GM12878 (cell line): ENCODE measurements at regions not wholly inside any gene's neighbourhood (a gene's known extent, or its start where the extent isn't known, plus 50 kb on each side); places are given as distances from the start of the nearest gene placed in this dataset.

ENCODE experiments used
- ATAC-seq: fragments of 200-7000 bp; cut with Tn5 transposase; 3 replicates; pipeline ENCODE4 v1.9.1; 2020; ENCODE audit warnings: mild to moderate bottlenecking, moderate library complexity
- BruUV-seq: library from RNA; stranded (reverse); fragments of 400-500 nt; replicated peaks from 2 replicates; lab custom pipeline; 2021; lab: Mats Ljungman, UMichigan
- CTCF ChIA-PET: fragments of 300-600 bp; sonication (Branson Sonifier 250); formaldehyde crosslinking; extraction: SDS; loops from one replicate; lab custom pipeline; 2021; ENCODE audit warnings: inconsistent platforms; lab: Yijun Ruan, JAX
- POLR2A ChIA-PET: fragments of 350-600 bp; formaldehyde crosslinking; extraction: SDS; loops from one replicate; lab custom pipeline; 2021; ENCODE audit warnings: inconsistent platforms; lab: Charles Lee
- RAD21 ChIA-PET: fragments of 300-600 bp; sonication (Branson Sonifier 250); formaldehyde crosslinking; loops from one replicate; lab custom pipeline; 2023; ENCODE audit warnings: antibody characterized with exemption; ENCODE audit not compliant: unreplicated experiment; lab: Charles Lee
- SMC1A ChIA-PET: fragments of 300-600 bp; sonication (Branson Sonifier 250); formaldehyde crosslinking; loops from one replicate; lab custom pipeline; 2023; ENCODE audit not compliant: unreplicated experiment, uncharacterized antibody; lab: Charles Lee
- DNase-seq: peaks from one replicate; pipeline ENCODE4 v3.0.0-alpha.2; 2011; ENCODE audit warnings: low read depth, low spot score
- FAIRE-seq: peaks from 3 replicates; lab custom pipeline; 2011; peaks lifted over from hg19 to GRCh38; lab: Jason Lieb, UNC
- H2AFZ ChIP-seq: 2 replicates; pipeline ENCODE4 v1.6.0; 2011; ENCODE audit warnings: low read depth, low read length, control low read depth; ENCODE audit not compliant: control insufficient read depth
- H3K27ac ChIP-seq: 2 replicates; pipeline ENCODE4 v1.5.1; 2011; ENCODE audit warnings: control low read depth; ENCODE audit not compliant: control insufficient read depth, insufficient read depth
- H3K27me3 ChIP-seq, 2 experiments: replicated peaks in 1 of 2; 2 replicates each; pipeline versions ENCODE4 v1.6.0 to v1.6.1; 2011; ENCODE audit warnings: low read length in 1 of 2; ENCODE audit not compliant: control insufficient read depth in 2 of 2, insufficient read depth in 2 of 2
- H3K36me3 ChIP-seq, 2 experiments: 2 replicates each; pipeline ENCODE4 v1.5.1; 2011; ENCODE audit warnings: low read length in 1 of 2; ENCODE audit not compliant: control insufficient read depth in 2 of 2, insufficient read depth in 2 of 2
- H3K4me1 ChIP-seq: 2 replicates; pipeline ENCODE4 v1.6.1; 2011; ENCODE audit warnings: mild to moderate bottlenecking, low read length, moderate library complexity, mixed read lengths; ENCODE audit not compliant: control insufficient read depth, insufficient read depth
- H3K4me2 ChIP-seq: 2 replicates; pipeline ENCODE4 v1.6.0; 2011; ENCODE audit warnings: control low read depth; ENCODE audit not compliant: control insufficient read depth, insufficient read depth
- H3K4me3 ChIP-seq: fragments of 200-600 bp; sonication (generic); 2 replicates; pipeline ENCODE4 v1.5.1; 2016
- H3K79me2 ChIP-seq: 2 replicates; pipeline ENCODE4 v1.6.0; 2011; ENCODE audit warnings: low read length; ENCODE audit not compliant: control insufficient read depth, insufficient read depth
- H3K9ac ChIP-seq: 2 replicates; pipeline ENCODE4 v1.8.0; 2011; ENCODE audit warnings: low read length, control low read depth, mixed read lengths; ENCODE audit not compliant: control insufficient read depth, insufficient read depth
- H3K9me3 ChIP-seq: replicated peaks from 3 replicates; pipeline ENCODE4 v1.5.1; 2011; ENCODE audit warnings: mild to moderate bottlenecking, low read length; ENCODE audit not compliant: control insufficient read depth, insufficient read depth
- H4K20me1 ChIP-seq: 2 replicates; pipeline ENCODE4 v1.6.0; 2011; ENCODE audit not compliant: control insufficient read depth, insufficient read depth
- EGR1 ChIP-seq, 2 experiments: IDR thresholded peaks; 1 replicate in 1 of 2; 2 replicates in 1 of 2; pipeline ENCODE4 v1.6.1; 2011 to 2012; ENCODE audit warnings: low read depth in 2 of 2, low read length in 2 of 2, borderline replicate concordance in 1 of 2, mild to moderate bottlenecking in 1 of 2, moderate library complexity in 1 of 2
- RUNX3 ChIP-seq: IDR thresholded peaks from 2 replicates; pipeline ENCODE4 v1.6.1; 2012; ENCODE audit warnings: low read length, inconsistent platforms
- WGBS: methylation state at CpG from one replicate; pipeline ENCODE4 v1.1.6; 2016; ENCODE audit warnings: low lambda C conversion rate; ENCODE audit not compliant: insufficient replicate concordance, insufficient coverage; ENCODE audit errors: missing lambda C conversion rate; 5-methylcytosine and 5-hydroxymethylcytosine counted together
- in situ Hi-C: fragments of 300-500 bp; cut with MboI; formaldehyde crosslinking; loops from 9 replicates; pipeline ENCODE4 v1.14.3; 2018; ENCODE audit warnings: mixed read lengths
- intact Hi-C: fragments of 100-400 bp; cut with micrococcal nuclease; formaldehyde crosslinking; loops from one replicate; pipeline ENCODE4 v1.14.2; 2022; ENCODE audit not compliant: unreplicated experiment
- TF ChIP-seq, protein P1 (sequence below): IDR thresholded peaks from 2 replicates; pipeline ENCODE4 v1.6.1; 2011; ENCODE audit warnings: mild to moderate bottlenecking, low read depth, low read length, moderate library complexity; ENCODE audit not compliant: insufficient replicate concordance
- TF ChIP-seq, protein P2 (sequence below): fragments of 450-650 bp; IDR thresholded peaks from 2 replicates; pipeline ENCODE4 v1.6.1; 2017; ENCODE audit warnings: mild to moderate bottlenecking, low read depth, inconsistent platforms; ENCODE audit not compliant: poor library complexity, severe bottlenecking
- TF ChIP-seq, protein P3 (sequence below): IDR thresholded peaks from 2 replicates; pipeline ENCODE4 v1.6.1; 2011; ENCODE audit warnings: borderline replicate concordance, low read depth, mild to moderate bottlenecking, moderate library complexity, low read length; ENCODE audit not compliant: insufficient read depth, poor library complexity, severe bottlenecking

DNA sequence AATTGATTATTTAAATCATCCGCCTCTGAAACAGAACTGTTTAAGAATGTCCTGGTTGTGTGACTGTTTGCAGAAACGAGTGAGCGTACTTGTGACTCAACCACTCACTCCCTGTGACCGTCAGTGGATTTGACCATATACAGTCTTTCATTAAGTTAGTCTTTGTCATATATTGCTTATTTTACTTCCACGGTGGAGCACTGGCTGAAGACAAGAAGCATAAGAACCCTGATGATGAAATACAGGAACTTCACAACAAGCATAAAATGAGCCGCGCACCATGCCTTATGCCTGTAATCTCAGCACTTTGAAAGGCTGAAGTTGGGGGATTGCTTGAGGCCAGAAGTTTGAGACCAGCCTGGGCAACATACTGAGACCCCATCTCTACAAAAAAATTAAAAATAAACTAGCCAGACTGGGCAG is 194.0 kb downstream of the TOMM20 start:
- Histone ChIP-seq H4K20me1 (no peaks in the 10 kb centered on the region), H3K9me3 (no peaks in the 10 kb centered on the region), H3K9ac (no peak overlapping the region), H3K36me3 (no peaks in the 10 kb centered on the region), H3K4me1 (peaks cover 31% of the 10 kb centered on the region), H2AFZ (no peak overlapping the region), H3K4me3 (no peak overlapping the region), H3K79me2 (no peaks in the 10 kb centered on the region), H3K4me2 (no peak overlapping the region), H3K27ac (peak overlapping the region; percentile 95; the same call in 1 of the 2 replicates)
- ATAC-seq (no peak), DNase-seq (no peak)
- in situ Hi-C loops: no loop called here
- RAD21 ChIA-PET: interaction anchor here (0.5 kb wide), 1 partner anchor 16 kb away, joined by 3 read pairs; no protein-coding TSS in a partner anchor
- POLR2A ChIA-PET: interaction anchor here (0.5 to 2.1 kb wide), 3 partner anchors 10 to 169 kb away, joined by 4 to 7 read pairs (median 4); no protein-coding TSS in a partner anchor
- no TSS peak for BruUV-seq
- CTCF ChIA-PET: interaction anchor here (1.4 to 2.6 kb wide), 2 partner anchors 18 to 21 kb away, joined by 3 to 12 read pairs; no protein-coding TSS in a partner anchor
- 93% methylated on average over 7 of the region's 7 CpGs for WGBS
- SMC1A ChIA-PET: interaction anchor here (0.9 to 6.2 kb wide), 4 partner anchors 10 to 28 kb away, joined by 3 to 44 read pairs (median 8); no protein-coding TSS in a partner anchor
- TF ChIP-seq EGR1 (IDR thresholded peaks at IDR 0.05; ENCODE audit: borderline replicate concordance in 1 of 2, low read depth in 2 of 2, low read length in 2 of 2): no peak
- TF ChIP-seq, protein P1, sequence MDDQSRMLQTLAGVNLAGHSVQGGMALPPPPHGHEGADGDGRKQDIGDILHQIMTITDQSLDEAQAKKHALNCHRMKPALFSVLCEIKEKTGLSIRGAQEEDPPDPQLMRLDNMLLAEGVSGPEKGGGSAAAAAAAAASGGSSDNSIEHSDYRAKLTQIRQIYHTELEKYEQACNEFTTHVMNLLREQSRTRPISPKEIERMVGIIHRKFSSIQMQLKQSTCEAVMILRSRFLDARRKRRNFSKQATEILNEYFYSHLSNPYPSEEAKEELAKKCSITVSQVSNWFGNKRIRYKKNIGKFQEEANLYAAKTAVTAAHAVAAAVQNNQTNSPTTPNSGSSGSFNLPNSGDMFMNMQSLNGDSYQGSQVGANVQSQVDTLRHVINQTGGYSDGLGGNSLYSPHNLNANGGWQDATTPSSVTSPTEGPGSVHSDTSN: peak; percentile 30
- TF ChIP-seq, protein P2, sequence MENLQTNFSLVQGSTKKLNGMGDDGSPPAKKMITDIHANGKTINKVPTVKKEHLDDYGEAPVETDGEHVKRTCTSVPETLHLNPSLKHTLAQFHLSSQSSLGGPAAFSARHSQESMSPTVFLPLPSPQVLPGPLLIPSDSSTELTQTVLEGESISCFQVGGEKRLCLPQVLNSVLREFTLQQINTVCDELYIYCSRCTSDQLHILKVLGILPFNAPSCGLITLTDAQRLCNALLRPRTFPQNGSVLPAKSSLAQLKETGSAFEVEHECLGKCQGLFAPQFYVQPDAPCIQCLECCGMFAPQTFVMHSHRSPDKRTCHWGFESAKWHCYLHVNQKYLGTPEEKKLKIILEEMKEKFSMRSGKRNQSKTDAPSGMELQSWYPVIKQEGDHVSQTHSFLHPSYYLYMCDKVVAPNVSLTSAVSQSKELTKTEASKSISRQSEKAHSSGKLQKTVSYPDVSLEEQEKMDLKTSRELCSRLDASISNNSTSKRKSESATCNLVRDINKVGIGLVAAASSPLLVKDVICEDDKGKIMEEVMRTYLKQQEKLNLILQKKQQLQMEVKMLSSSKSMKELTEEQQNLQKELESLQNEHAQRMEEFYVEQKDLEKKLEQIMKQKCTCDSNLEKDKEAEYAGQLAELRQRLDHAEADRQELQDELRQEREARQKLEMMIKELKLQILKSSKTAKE: no peak
- TF ChIP-seq RUNX3: no peak
- TF ChIP-seq, protein P3, sequence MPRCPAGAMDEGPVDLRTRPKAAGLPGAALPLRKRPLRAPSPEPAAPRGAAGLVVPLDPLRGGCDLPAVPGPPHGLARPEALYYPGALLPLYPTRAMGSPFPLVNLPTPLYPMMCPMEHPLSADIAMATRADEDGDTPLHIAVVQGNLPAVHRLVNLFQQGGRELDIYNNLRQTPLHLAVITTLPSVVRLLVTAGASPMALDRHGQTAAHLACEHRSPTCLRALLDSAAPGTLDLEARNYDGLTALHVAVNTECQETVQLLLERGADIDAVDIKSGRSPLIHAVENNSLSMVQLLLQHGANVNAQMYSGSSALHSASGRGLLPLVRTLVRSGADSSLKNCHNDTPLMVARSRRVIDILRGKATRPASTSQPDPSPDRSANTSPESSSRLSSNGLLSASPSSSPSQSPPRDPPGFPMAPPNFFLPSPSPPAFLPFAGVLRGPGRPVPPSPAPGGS: peak; percentile 54
- TF ChIP-seq, all 136 proteins: peak for 2
- FAIRE-seq: no peak
- intact Hi-C loops: no loop called here
- H3K27me3 ChIP-seq: no peaks in the 10 kb centered on the region
